GM23248 (cell line): ENCODE measurements at regions not wholly inside any gene's neighbourhood (a gene's known extent, or its start where the extent isn't known, plus 50 kb on each side); places are given as distances from the start of the nearest gene placed in this dataset.

Source experiments
- DNase-seq: peaks from one replicate; pipeline ENCODE4 v3.0.0-alpha.2; 2015
- H2AFZ ChIP-seq: fragments of 200-600 bp; sonication (generic); 2 replicates; pipeline ENCODE4 v1.6.1; 2016; ENCODE audit warnings: antibody characterized with exemption
- H3F3A ChIP-seq: fragments of 200-600 bp; sonication (generic); 2 replicates; pipeline ENCODE4 v1.6.1; 2016; ENCODE audit warnings: mild to moderate bottlenecking, antibody characterized with exemption, mixed run types; ENCODE audit not compliant: insufficient read depth
- H3K27ac ChIP-seq: fragments of 200-600 bp; sonication (generic); 2 replicates; pipeline ENCODE4 v1.5.1; 2016; ENCODE audit warnings: mild to moderate bottlenecking
- H3K27me3 ChIP-seq: fragments of 200-600 bp; sonication (generic); replicated peaks from 2 replicates; pipeline ENCODE4 v1.6.1; 2016; ENCODE audit warnings: mild to moderate bottlenecking; ENCODE audit not compliant: insufficient read depth
- H3K36me3 ChIP-seq: fragments of 200-600 bp; sonication (generic); 2 replicates; pipeline ENCODE4 v1.6.1; 2016; ENCODE audit warnings: low read depth, mild to moderate bottlenecking
- H3K4me1 ChIP-seq: fragments of 200-600 bp; sonication (generic); 2 replicates; pipeline ENCODE4 v1.6.1; 2016; ENCODE audit warnings: mild to moderate bottlenecking; ENCODE audit not compliant: insufficient read depth
- H3K4me2 ChIP-seq: fragments of 200-600 bp; sonication (generic); one replicate; pipeline ENCODE4 v1.6.1; 2016; ENCODE audit warnings: mild to moderate bottlenecking; ENCODE audit not compliant: unreplicated experiment
- H3K4me3 ChIP-seq: fragments of 200-600 bp; sonication (generic); 2 replicates; pipeline ENCODE4 v1.5.1; 2016; ENCODE audit warnings: mild to moderate bottlenecking
- H3K79me2 ChIP-seq: fragments of 200-600 bp; sonication (generic); 2 replicates; pipeline ENCODE4 v1.6.1; 2016; ENCODE audit warnings: mild to moderate bottlenecking; ENCODE audit not compliant: insufficient read depth
- H3K9ac ChIP-seq: fragments of 200-600 bp; sonication (generic); 2 replicates; pipeline ENCODE4 v1.6.1; 2016; ENCODE audit warnings: mild to moderate bottlenecking
- H3K9me2 ChIP-seq: fragments of 200-600 bp; sonication (generic); 2 replicates; pipeline ENCODE4 v1.6.1; 2016; ENCODE audit warnings: mixed run types, mild to moderate bottlenecking, moderate library complexity; ENCODE audit not compliant: insufficient read depth
- H3K9me3 ChIP-seq: fragments of 200-600 bp; sonication (generic); one replicate; pipeline ENCODE4 v1.6.1; 2017; ENCODE audit warnings: low read depth
- H4K20me1 ChIP-seq: fragments of 200-600 bp; sonication (generic); 2 replicates; pipeline ENCODE4 v1.6.0; 2016; ENCODE audit not compliant: insufficient read depth
- EZH2 ChIP-seq: fragments of 200-600 bp; sonication (generic); IDR thresholded peaks from 2 replicates; pipeline ENCODE4 v1.6.1; 2018; ENCODE audit warnings: antibody characterized with exemption, mild to moderate bottlenecking; ENCODE audit not compliant: insufficient read depth, poor library complexity, severe bottlenecking
- EZH2phosphoT487 ChIP-seq: fragments of 200-600 bp; sonication (generic); IDR thresholded peaks from 2 replicates; pipeline ENCODE4 v1.6.1; 2018; ENCODE audit warnings: antibody characterized with exemption, moderate library complexity, mild to moderate bottlenecking, low read depth; ENCODE audit not compliant: insufficient read depth
- WGBS, 2 experiments: methylation state at CpG; one replicate each; pipeline ENCODE4 v1.1.6; 2015 to 2017; ENCODE audit warnings: low lambda C conversion rate in 2 of 2, low coverage in 1 of 2; ENCODE audit errors: missing lambda C conversion rate in 2 of 2; 5-methylcytosine and 5-hydroxymethylcytosine counted together
- in situ Hi-C: fragments of 300-500 bp; cut with MboI; formaldehyde crosslinking; loops from 2 replicates; pipeline ENCODE4 v1.15.0; 2020

DNA sequence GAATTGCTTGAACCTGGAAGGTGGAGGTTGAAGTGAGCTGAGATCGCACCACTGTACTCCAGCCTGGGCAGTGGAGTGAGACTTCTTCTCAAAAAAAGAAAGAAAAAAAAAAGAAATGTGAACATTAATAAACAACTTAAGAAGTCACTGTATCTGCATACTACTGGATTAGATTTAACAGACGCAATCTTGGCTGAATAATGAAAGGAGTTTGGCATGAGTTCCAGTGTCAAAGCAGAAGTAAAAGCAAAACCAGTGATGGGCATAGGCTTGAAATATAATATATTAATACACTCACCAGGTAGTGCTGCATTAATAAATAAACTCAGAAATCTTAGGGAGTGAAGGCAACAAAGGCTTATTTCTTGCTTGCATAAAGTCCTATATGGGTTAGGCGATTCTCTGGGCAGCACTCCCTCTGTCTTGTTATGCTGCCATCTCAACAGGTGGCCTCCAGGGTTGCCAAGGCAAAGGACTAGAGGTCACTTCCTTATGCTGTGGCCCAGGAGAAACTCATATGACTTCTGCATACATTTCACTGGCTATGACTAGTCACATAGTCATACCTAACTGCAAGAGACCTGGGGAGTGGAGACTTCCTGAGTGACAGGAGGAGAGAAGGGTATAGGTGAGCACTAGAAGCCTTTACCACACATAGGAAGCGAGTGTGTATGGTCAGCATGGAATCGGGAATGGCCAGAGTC lies 296.2 kb upstream of the SPRED2 start:
- H3K9ac ChIP-seq, result no peak overlapping the region
- in situ Hi-C loops, result no loop called here
- no peaks in the 10 kb centered on the region for H3K9me3 ChIP-seq
- H4K20me1 ChIP-seq, result no peaks in the 10 kb centered on the region
- H3K27me3 ChIP-seq, result no peaks in the 10 kb centered on the region
- H3K79me2 ChIP-seq, result no peaks in the 10 kb centered on the region
- H3K4me1 ChIP-seq, result no peaks in the 10 kb centered on the region
- H3F3A ChIP-seq, result no peaks in the 10 kb centered on the region
- no peak overlapping the region for H3K4me3 ChIP-seq
- no peaks in the 10 kb centered on the region for H3K36me3 ChIP-seq
- 46 to 51% methylated on average over 5 of the region's 5 CpGs for WGBS, 2 experiments
- no peak for TF ChIP-seq EZH2phosphoT487
- TF ChIP-seq EZH2, result no peak
- no peak for DNase-seq
- no peak overlapping the region for H3K27ac ChIP-seq
- H3K4me2 ChIP-seq, result no peak overlapping the region
- no peak overlapping the region for H2AFZ ChIP-seq
- H3K9me2 ChIP-seq, result no peaks in the 10 kb centered on the region

- in situ Hi-C loops, result no loop called here
- Histone ChIP-seq H3K27ac (no peak overlapping the region), H3F3A (no peaks in the 10 kb centered on the region), H3K79me2 (no peaks in the 10 kb centered on the region), H4K20me1 (no peaks in the 10 kb centered on the region), H3K9ac (no peak overlapping the region), H3K4me1 (no peaks in the 10 kb centered on the region), H2AFZ (no peak overlapping the region), H3K4me2 (no peak overlapping the region), H3K4me3 (no peak overlapping the region), H3K36me3 (no peaks in the 10 kb centered on the region), H3K9me3 (no peaks in the 10 kb centered on the region), H3K9me2 (no peaks in the 10 kb centered on the region), H3K27me3 (no peaks in the 10 kb centered on the region)
- WGBS, 2 experiments, result 83 to 85% methylated on average over 3 of the region's 3 CpGs
- no peak for DNase-seq
- TF ChIP-seq EZH2phosphoT487 (no peak), EZH2 (no peak)
Observed at GRCh38 chr2:65727816-65728215, 295.4 kb upstream of the SPRED2 start.

- in situ Hi-C loops, result no loop called here
- Histone ChIP-seq H3K27ac (no peak overlapping the region), H3K9ac (no peak overlapping the region), H3K79me2 (no peaks in the 10 kb centered on the region), H3K27me3 (no peaks in the 10 kb centered on the region), H3F3A (no peaks in the 10 kb centered on the region), H3K4me2 (no peak overlapping the region), H3K4me1 (no peaks in the 10 kb centered on the region), H3K4me3 (no peak overlapping the region), H3K9me2 (no peaks in the 10 kb centered on the region), H3K36me3 (no peaks in the 10 kb centered on the region), H4K20me1 (no peaks in the 10 kb centered on the region), H3K9me3 (no peaks in the 10 kb centered on the region), H2AFZ (no peak overlapping the region)
- TF ChIP-seq EZH2 (no peak), EZH2phosphoT487 (no peak)
- no peak for DNase-seq
- 18 to 21% methylated on average over 1 of the region's 1 CpG for WGBS, 2 experiments
Observed at GRCh38 chr2:65727381-65727780, 295.0 kb upstream of the SPRED2 start.

- Histone ChIP-seq H3K4me1 (no peaks in the 10 kb centered on the region), H3K9ac (no peak overlapping the region), H3K9me2 (no peaks in the 10 kb centered on the region), H3K27me3 (0 out of 2 replicates have a peak, but pooled peaks cover 6% of the 10 kb centered on the region), H2AFZ (no peak overlapping the region), H3K27ac (no peak overlapping the region), H3K79me2 (no peaks in the 10 kb centered on the region), H4K20me1 (no peaks in the 10 kb centered on the region), H3K4me3 (no peak overlapping the region), H3K36me3 (no peaks in the 10 kb centered on the region), H3F3A (no peaks in the 10 kb centered on the region), H3K4me2 (no peak overlapping the region), H3K9me3 (no peaks in the 10 kb centered on the region)
- TF ChIP-seq EZH2, result no peak
- no peak for TF ChIP-seq EZH2phosphoT487
- 67 to 68% methylated on average over 4 of the region's 4 CpGs for WGBS, 2 experiments
- in situ Hi-C loops, result no loop called here
- DNase-seq, result no peak
Observed at GRCh38 chr2:65724752-65725151, 292.4 kb upstream of the SPRED2 start.
